GM12878 (cell line): ENCODE measurements at regions not wholly inside any gene's neighbourhood (a gene's known extent, or its start where the extent isn't known, plus 50 kb on each side); places are given as distances from the start of the nearest gene placed in this dataset.
"Not testable (repeated sequence)": the region's sequence is repeated elsewhere in the genome, so short reads cannot be mapped to it uniquely, and the experiment has no call there.

ENCODE experiments used
- ASH2L ChIP-seq: fragments of 300-600, 200-600 bp; sonication (generic); IDR thresholded peaks from 2 replicates; pipeline ENCODE4 v1.6.1; 2017; ENCODE audit warnings: low read depth, mild to moderate bottlenecking, borderline replicate concordance
- CTCF ChIP-seq, 3 experiments: IDR thresholded peaks in 2 of 3; conservative IDR thresholded peaks in 1 of 3; 2 replicates each; pipeline ENCODE4 v1.5.1; 2011; ENCODE audit warnings: low read depth in 3 of 3, low read length in 3 of 3, mild to moderate bottlenecking in 3 of 3, control low read depth in 2 of 3, moderate library complexity in 2 of 3, inconsistent platforms in 1 of 3, mixed read lengths in 1 of 3; ENCODE audit not compliant: control insufficient read depth in 2 of 3, insufficient read depth in 1 of 3; ENCODE audit errors: extremely low read depth in 1 of 3
- EP300 ChIP-seq, 2 experiments: fragments of 150-350 bp in 1 of 2; IDR thresholded peaks; 2 replicates each; pipeline ENCODE4 v1.6.1; 2011 to 2012; ENCODE audit warnings: low read depth in 2 of 2, low read length in 2 of 2, borderline replicate concordance in 1 of 2, improper control_type of control experiment in 1 of 2, inconsistent platforms in 1 of 2; ENCODE audit not compliant: control insufficient read depth in 1 of 2
- EZH2 ChIP-seq: IDR thresholded peaks from 2 replicates; pipeline ENCODE4 v1.6.1; 2012; ENCODE audit warnings: low read depth, mild to moderate bottlenecking, control low read depth, inconsistent platforms, low read length, borderline replicate concordance; ENCODE audit not compliant: control insufficient read depth
- HDAC2 ChIP-seq: fragments of 200-600 bp; sonication (generic); IDR thresholded peaks from 2 replicates; pipeline ENCODE4 v1.6.1; 2017
- USF2 ChIP-seq: IDR thresholded peaks from 2 replicates; pipeline ENCODE4 v1.6.1; 2011; ENCODE audit warnings: low read depth, low read length, improper control_type of control experiment, borderline replicate concordance

GRCh38 chr21:23926430-23926829, 1680.9 kb downstream of the MRPL39 start:
- not testable (repeated sequence) for TF ChIP-seq EZH2; EP300 (IDR thresholded peaks at IDR 0.05; ENCODE audit: borderline replicate concordance in 1 of 2, control insufficient read depth in 1 of 2, low read depth in 2 of 2, low read length in 2 of 2); HDAC2; USF2; ASH2L; CTCF (IDR thresholded peaks at IDR 0.05 in 2 of 3, conservative IDR thresholded peaks at IDR 0.05 in 1 of 3; ENCODE audit: control insufficient read depth in 2 of 3, extremely low read depth in 1 of 3, insufficient read depth in 1 of 3, low read depth in 3 of 3, low read length in 3 of 3)
